Right renal cortex interstitium (tissue), 3 donors: ENCODE measurements at regions not wholly inside any gene's neighbourhood (a gene's known extent, or its start where the extent isn't known, plus 50 kb on each side); places are given as distances from the start of the nearest gene placed in this dataset.

Source experiments
- DNase-seq, 3 donors: peaks; one replicate each; pipeline ENCODE4 v3.0.0-alpha.2; 2013; ENCODE audit warnings: low read depth in 3 of 3, low spot score in 2 of 3

DNA sequence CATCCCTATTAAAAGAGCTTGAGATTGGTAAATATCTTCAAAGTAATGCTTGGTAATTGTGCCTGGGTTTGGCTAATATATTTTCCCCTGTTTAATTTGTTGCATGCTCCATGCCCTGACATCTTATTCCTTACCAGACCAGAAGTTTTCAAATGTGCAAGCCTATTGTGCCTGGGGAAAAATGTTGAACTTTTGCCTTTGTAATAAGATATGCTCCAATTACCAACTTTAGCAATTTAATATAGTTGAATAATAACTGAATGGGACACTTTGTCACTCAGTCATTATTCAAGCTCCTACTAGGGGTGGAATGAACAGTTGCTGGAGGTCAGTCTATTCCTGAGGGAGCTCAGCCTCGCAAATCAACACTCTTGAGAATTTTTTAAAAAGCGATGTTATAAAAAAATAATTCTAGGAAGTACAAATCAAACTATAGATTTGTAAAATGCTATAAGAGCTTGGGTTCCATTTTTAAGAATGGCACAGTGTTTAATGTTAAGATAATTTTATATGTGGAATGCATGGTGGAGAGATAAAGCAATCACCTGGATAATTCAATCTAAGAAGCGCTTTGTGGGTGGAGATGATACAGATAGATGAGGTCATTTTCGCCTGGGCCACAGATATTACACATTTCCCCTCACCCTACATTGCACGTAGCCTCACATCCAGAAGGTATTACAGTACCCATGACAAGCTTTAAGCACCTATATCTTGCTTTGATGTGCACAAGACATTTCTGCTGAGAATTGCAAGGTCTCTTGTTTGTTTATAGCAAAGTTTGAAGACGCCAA is 231.8 kb downstream of the PIK3R1 start:
- DNase-seq, result no peak

DNA sequence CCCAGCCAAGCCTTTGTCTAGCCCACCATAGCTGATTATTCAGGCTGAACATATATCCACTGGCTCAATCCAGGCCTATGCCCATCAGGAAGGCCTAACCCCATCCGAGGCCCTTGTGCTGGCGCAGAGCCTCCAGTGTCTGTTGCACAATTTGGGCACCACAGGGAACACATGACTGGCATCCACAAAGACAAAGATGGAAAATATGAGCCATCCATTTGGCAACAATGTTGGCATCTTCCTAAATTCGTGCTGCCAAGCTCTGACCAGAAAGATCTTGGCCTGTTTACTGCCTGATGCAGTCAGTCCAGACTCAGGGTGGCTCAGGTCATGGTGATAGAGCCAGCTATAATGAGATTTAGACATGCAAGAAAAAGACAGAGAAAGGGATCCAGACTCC is 233.8 kb downstream of the PIK3R1 start:
- DNase-seq, result no peak

DNA sequence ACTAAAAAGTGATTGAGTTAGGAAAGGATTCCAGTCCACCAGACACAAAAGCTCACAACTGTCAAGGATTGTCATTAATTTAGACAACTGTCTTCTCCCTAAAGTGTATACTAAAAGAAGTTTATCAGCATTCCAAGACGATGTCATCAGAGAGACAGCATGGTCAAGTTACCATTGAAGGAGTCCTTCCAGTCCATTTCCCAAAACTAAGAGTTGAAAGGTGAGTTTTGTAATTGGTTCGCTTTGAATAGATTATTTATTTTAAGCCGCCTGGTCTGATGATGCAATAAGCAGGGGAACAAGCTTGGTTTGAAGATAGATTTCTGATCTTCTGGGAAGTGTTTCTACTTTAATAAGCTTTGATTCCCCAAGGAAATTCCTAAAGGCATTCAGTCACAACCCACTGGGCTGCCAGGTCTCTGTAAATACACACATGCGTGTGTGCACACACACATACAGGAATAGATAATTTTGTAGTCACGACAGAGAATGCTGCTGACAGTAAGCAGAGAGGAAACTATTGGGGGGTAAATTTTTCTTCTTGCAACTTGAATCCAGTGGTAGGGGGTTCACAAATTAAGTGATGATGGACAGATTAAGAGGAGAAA is 234.8 kb downstream of the PIK3R1 start:
- no peak for DNase-seq

DNA sequence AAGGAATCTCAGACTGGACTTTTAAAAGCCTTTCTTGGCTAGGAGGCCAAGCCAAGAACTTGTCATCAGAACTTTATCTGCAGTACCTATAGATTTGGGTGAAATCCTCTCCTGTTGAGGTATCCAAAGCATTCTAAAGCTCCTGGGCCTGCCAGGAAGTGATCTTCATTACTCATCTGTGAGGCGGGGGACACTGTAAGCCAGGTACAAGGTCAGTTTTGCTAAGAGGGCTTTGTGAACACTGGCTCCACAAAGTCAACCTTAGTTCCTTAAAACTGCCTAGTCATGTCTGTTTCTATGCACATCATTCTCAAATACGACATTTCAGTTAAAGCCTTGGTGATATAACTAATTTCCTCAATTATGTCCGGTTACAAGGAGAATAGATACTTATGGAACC is 236.7 kb downstream of the PIK3R1 start:
- DNase-seq, result no peak

DNA sequence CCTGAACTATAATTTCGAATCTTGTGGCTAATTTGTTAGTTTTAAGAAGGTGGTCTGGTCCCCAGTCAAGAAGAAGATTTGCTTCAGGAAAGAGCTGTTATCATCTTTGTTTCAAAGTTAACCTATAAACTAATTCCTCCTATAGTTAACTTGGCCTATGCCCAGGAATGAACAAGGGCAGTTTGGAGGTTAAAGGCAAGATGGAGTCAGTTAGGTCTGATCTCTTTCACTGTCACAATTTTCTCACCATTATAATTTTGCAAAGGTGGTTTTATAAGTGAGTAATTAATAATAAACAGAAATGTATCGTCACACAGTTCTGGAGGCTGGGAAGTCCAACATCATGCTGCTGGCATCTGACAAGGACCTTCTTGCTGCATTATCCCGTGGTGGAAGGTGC is 238.6 kb downstream of the PIK3R1 start:
- DNase-seq, result no peak

DNA sequence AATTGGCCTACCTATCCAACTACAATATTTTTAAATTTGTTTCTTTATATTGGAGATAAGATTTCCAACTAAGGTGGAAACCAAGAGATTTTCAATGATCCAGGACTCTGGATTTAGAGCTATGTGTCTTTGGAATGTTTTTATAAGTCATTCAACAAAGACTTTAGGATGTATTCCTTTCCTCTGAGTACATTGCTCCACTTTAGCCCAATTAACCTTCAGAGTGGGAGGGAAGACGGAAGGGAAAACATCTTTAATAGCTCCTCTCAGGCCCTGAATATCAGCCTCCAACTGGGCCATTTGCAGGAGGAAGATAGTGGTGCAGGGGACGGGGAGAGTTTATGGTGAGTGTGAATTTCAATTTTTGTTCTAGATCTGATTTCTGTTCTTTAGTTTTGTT is 239.2 kb downstream of the PIK3R1 start:
- DNase-seq, result no peak

DNA sequence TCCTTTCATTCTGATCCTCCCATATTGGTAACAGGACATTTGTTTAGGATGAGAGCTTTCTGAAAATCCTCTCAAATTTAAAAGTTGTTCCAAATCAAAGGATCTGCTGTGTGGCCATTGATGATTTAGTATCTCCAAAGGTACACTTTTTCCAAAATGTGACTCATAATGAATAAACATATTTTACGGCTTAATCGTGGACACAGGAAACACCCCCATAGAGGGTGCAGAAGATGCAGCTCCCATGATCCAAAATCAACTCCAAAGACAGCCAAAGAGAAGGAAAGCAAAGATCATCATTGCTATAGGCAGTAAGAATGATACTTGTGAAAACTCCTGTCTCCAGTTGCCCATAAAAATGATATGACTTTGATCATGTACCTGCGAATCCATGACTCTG is 239.7 kb downstream of the PIK3R1 start:
- no peak for DNase-seq

DNA sequence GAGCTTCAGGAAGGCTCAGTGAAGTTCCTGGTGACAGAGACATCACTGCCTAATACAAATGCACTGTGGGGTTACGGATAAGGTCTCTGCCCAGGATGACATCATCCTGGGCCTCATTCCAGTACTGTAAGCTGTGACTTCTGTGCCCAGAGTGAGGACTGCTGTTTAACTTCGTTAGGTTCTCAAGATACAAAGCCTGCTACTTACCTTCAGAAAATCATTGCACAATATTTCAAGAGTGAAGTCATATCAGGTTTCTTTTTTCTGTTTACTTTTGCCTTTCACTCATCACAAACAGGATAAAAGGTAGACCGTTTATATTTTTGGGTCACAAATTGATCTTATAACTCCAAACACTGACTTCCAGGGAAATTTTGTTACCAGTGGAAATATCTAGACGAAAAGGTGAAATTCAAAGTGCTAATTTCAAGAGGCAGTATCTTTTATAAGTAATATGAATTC is 241.2 kb downstream of the PIK3R1 start:
- no peak for DNase-seq

DNA sequence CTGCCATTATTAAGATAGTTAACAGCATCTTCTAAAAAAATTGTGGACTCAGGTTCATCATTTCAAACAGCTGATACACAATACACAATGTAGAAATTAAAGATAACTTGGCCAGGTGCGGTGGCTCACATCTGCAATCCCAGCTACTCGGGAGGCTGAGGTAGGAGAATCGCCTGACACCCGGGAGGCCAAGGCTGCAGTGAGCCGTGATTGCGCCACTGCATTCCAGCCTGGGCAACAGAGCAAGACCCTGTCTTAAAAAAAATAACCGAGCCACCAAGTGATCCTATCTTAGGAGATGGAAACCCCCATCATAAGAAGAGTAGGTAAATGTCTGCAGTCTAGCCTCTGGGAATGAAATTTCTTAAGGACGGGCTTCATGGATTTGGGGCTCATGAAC is 241.7 kb downstream of the PIK3R1 start:
- no peak for DNase-seq

DNA sequence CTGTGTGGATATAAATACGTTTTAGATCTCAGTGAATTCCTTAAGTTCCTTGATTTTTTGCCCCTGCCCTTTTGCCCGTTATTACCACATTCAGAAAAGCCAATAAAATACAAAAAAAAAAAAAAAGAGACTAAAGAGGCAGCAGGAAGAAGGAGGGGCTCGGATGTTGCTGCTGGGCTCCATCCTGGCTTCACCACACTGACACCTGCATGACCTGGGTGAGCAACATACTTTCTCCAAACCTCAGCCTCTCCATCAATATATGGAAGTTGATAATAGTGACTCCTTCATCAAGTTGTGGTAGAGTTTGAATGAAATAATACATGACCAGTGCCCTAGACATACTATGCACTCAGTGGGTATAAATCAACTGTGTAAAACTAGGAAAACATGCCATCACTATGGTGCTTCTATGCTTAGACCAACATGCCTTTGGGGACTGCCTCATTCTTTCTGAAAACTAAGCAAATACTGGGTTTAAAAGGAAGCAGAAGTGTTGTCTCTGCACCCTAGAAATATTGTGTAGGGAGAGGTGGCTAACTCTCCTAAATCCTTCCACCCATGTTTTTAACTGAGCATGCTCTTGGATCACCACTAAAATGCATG is 243.0 kb downstream of the PIK3R1 start:
- no peak for DNase-seq

DNA sequence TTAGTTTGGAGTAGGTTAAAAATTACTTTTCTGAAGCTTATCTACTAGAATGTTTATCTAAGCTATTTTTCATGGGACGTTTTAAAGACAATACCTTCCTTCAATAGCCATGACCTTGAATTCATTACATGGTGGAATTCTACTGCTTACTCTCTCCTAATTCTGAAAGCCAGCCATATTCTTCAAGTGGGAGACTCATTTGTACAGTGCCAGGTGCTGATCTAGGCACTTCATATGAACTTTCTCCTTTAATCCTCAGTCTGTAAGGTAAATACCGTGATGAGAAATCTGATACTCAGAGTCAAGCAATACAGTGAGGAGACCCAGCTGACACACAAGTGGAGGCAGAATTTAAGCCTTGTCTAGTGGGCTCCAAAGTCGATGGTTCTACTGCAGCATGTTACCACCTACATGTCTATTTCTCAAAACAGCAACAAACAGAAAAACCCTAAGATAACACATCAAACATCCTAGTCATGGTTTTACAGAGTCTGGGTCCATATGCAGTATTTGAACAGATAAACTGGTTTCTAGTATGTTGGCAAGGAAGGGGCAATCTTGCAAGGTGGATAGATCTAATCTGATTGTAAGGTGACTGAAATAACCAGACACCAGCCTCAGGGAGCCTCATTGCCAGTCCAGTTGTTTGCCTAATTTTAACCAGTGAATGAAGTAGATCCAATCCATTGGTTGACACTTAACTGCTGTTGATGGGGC is 243.7 kb downstream of the PIK3R1 start:
- no peak for DNase-seq

DNA sequence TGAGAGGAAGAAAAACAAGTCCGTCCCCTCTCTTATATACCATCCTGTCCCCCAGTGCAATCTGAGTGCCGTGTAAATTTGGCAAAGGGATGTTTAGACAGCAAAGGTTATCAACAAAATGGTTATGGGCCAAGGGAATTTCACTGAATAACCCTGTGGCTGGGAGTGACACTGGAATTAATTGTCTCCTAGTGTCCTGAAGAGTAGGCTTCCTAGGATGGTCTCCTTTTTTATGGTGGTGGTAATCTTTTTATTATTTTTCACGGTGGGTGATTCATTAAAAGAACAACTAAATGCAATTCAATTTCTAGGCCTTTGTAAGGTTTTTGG is 244.2 kb downstream of the PIK3R1 start:
- no peak for DNase-seq

DNA sequence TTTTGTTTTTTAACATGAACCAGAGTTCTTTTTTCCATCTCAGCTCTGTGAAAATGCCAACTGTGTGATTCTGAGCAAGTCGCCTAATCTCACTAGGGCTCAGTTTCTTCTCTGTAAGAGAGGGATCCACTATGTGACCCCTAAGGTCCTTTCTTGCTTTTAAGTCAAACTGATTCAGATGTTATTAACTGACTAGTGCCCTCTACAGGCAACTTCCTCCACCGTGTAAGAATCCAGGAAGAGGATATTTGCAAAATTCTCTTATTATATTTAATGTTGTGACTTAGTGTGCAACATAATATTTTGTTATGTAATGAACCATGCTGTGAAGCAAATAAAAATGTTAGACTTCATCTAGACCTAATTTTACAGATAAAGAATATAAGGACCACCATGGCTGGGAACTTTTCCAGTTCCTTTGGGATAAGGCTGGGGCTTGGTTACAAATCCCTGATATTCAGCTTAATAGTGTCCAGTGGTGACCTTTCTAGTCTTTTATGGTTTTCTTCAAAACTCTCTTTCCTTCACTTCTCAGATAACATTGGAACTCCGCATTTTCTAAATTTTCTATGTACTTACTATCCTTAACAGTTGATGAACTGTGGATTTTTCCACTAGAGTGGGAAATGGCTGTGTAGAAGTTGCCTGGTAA is 244.7 kb downstream of the PIK3R1 start:
- DNase-seq, result no peak

DNA sequence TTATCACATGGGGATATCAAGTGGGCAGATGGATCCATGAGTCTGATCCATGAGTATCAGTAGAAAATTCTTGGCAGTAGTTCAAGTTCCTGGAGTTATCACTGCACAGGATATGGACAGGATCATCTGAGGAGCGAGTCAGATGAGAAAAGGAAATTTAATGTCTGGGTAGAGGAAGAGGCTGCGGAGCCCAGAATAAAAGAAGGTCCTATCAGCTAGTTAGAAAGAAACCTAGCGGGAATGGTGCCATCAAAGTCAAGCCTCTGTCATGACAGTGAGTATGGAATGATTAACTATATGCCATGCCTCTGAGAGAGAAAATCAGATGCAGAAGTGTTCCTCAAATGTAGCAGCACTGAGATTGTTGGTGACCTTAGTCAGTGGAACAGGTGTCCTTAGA is 248.1 kb downstream of the PIK3R1 start:
- DNase-seq, result no peak

DNA sequence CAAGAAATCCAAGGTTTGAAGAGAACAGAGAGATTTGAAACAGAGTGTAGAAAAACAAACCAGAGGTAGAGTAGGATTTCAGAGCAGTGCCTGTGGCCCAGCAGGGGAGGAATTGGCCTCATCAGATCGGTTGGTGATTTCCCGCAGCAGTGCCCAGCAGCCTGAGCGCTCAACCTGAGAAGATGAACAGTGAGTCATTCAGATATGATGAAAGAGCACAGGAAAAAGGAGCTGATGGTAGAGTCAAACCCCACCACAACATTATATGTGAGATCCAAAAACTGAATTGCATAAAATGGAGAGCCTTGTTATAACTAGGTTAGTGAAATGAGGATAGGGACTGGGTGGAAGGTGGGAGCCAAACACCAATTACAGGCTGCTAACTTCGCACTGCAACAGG is 248.9 kb downstream of the PIK3R1 start:
- DNase-seq, result no peak

DNA sequence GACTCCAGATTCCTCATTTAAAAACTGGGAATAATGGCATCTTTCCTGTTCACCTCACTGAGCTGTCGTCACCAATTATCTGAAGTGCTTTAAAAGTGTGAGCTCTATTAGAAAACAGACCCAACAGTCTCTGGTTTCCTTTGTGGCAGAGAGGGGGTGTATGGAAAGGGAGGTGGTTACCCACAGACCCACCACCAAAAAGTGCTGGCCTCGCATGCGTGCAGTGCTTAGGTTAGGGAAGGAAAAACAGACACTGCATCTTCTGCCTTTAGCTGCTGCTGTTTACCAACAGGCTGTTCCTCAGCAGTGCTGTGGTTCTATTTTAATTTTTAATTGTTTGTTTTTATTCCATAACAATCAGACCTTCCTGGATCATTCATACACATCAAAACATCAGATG is 249.6 kb downstream of the PIK3R1 start:
- DNase-seq, result no peak

DNA sequence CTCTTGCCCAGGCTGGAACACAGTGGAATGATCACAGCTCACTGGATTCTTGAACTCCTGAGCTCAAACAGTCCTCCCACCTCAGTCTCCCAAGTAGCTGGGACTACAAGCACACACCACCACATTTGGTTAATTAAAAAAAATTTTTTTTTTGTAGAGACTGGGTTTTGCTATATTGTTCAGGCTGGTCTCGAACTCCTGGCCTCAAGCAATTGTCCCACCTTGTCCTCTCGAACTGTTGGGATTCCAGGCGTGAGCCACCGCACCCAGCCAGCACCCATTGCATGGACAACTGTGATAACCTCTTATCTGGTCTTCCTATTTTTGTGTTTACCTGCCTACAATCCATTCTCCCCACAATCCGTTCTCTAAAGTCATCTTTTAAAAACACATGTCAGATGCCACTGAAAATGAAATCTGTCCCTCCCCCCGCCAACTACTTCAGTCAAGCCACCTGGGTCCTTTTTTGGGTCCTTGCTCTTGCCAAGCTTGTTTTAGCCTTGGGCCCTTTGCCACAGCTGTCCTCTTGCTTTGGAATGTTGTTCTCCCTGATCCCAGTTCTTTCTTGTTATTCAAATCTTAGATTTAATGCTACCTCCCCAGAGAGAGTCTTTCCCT is 250.5 kb downstream of the PIK3R1 start:
- no peak for DNase-seq

DNA sequence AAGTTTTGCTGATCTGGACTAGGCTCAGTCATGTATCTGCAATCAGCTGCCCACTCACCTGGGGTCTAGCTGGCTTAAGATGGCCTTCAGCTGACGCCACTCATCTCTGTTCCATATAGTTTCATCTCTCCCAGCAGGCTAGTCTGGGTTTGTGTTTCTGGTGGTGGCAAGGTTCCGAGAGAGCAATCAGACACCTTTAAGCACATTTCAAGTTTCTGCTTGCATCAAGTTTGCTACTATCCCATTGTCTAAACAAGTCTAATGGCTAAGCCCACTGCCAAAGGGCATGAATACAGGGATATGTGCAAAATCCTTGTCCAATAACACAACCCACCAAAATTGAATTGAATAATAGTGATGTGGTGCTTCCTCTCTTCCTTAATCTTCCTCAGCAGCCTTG is 251.7 kb downstream of the PIK3R1 start:
- DNase-seq, result no peak

DNA sequence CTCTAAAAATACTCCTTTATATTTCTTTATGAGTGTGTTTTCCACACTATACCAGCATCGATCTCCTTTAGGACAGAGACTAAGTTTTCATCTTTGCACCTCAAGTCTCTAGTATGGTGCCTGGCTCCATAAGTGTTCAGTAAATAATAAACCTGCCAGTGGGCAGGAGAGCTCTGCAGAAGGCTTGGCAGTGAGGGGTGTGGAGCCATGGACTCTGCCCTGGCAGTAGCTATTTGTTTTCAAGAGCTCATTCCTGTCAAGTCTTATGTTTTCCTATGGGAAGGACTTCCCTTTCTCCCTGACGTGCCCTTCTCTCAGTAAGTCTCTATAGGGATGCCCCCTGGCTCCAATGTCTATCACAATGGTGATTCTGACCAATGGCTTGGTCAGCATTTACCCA is 252.2 kb downstream of the PIK3R1 start:
- DNase-seq, result no peak

DNA sequence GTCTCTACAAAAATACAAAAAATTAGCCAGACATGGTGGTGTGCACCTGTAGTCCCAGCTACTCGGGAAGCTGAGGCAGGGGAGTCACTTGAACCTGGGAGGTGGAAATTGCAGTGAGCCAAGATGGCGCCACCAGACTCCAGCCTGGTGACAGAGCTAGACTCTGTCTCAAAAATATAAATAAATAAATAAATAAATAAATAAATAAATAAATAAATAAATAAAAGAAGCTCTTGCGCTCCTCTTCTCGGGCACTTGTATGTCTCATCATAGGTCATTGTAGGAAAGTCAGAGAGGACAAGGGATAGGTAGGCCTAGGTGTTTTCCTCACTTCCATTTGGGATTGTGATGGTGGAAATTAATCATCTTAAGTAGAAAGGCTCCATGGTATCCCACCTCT is 252.8 kb downstream of the PIK3R1 start:
- no peak for DNase-seq

DNA sequence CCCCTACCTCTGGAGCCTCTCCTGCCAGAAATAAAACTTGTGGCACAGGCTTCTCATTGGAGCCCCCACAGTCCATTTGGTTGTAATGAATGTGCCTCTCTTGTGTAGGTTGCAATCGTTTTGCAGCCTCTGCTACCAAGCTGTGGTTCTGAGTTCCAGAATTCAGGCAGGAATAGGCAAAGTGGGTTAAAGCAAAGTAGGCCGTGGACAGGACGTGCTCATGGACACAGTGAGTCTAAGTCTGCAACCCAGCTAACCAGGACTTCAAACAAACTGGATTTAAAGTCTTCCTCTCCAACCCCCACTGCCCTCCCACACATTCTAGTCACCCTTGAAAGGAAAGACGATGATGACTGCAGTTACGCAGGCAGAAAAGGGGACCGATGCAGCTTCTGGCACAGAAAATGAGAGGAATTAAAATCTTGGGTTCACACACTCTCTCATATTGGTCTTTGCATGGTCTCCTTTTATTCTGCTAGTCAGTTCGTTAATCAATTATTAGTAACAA is 260.0 kb downstream of the PIK3R1 start:
- DNase-seq, result no peak
